H9 (cell line): ENCODE measurements at regions not wholly inside any gene's neighbourhood (a gene's known extent, or its start where the extent isn't known, plus 50 kb on each side); places are given as distances from the start of the nearest gene placed in this dataset.
A peak's percentile ranks its signal among the peaks of the same experiment; 100 is the strongest.
"Not testable (repeated sequence)": the region's sequence is repeated elsewhere in the genome, so short reads cannot be mapped to it uniquely, and the experiment has no call there.

Experiments
- DNase-seq: peaks from one replicate; pipeline ENCODE4 v3.0.0-alpha.2; 2017
- H2AFZ ChIP-seq: one replicate; pipeline ENCODE4 v1.6.1; 2013; ENCODE audit warnings: mild to moderate bottlenecking, low read length, control low read depth, moderate library complexity
- H2AK5ac ChIP-seq: 2 replicates; pipeline ENCODE4 v1.6.1; 2013; ENCODE audit warnings: low read length, control low read depth, mixed read lengths; ENCODE audit not compliant: insufficient read length
- H2BK120ac ChIP-seq: one replicate; pipeline ENCODE4 v1.6.1; 2013; ENCODE audit warnings: low read depth, mild to moderate bottlenecking, low read length, control low read depth, inconsistent platforms; ENCODE audit not compliant: poor library complexity, severe bottlenecking
- H2BK12ac ChIP-seq: 2 replicates; pipeline ENCODE4 v1.6.1; 2013; ENCODE audit warnings: low read length, control low read depth, mixed read lengths, low read depth; ENCODE audit not compliant: insufficient read length
- H2BK15ac ChIP-seq: 2 replicates; pipeline ENCODE4 v1.6.1; 2013; ENCODE audit warnings: low read depth, low read length, control low read depth
- H2BK20ac ChIP-seq: one replicate; pipeline ENCODE4 v1.6.1; 2013; ENCODE audit warnings: low read depth, mild to moderate bottlenecking, low read length, control low read depth, inconsistent platforms; ENCODE audit not compliant: poor library complexity, severe bottlenecking
- H2BK5ac ChIP-seq: 2 replicates; pipeline ENCODE4 v1.6.1; 2013; ENCODE audit warnings: low read length, control low read depth, mixed read lengths; ENCODE audit not compliant: insufficient read length
- H3K14ac ChIP-seq: 2 replicates; pipeline ENCODE4 v1.6.1; 2013; ENCODE audit warnings: low read length, control low read depth; ENCODE audit not compliant: insufficient read depth
- H3K18ac ChIP-seq: 2 replicates; pipeline ENCODE4 v1.6.1; 2013; ENCODE audit warnings: low read depth, mild to moderate bottlenecking, mixed read lengths, low read length, control low read depth; ENCODE audit not compliant: insufficient read length
- H3K23ac ChIP-seq: 2 replicates; pipeline ENCODE4 v1.6.1; 2013; ENCODE audit warnings: low read length, control low read depth, mixed read lengths, low read depth; ENCODE audit not compliant: insufficient read length
- H3K23me2 ChIP-seq: 2 replicates; pipeline ENCODE4 v1.6.1; 2013; ENCODE audit warnings: low read depth, mild to moderate bottlenecking, mixed read lengths, low read length, control low read depth; ENCODE audit not compliant: insufficient read length, poor library complexity, severe bottlenecking
- H3K27ac ChIP-seq: 2 replicates; pipeline ENCODE4 v1.5.1; 2013; ENCODE audit warnings: low read length, control low read depth, mixed read lengths, low read depth; ENCODE audit not compliant: insufficient read length
- H3K27me3 ChIP-seq: 2 replicates; pipeline ENCODE4 v1.6.1; 2013; ENCODE audit warnings: low read length, control low read depth, inconsistent platforms; ENCODE audit not compliant: insufficient read depth
- H3K4ac ChIP-seq: 2 replicates; pipeline ENCODE4 v1.6.1; 2013; ENCODE audit warnings: low read depth, mild to moderate bottlenecking, control low read depth, inconsistent platforms, low read length, moderate library complexity
- H3K4me1 ChIP-seq: 2 replicates; pipeline ENCODE4 v1.6.1; 2013; ENCODE audit warnings: low read length, control low read depth, inconsistent platforms; ENCODE audit not compliant: insufficient read depth
- H3K4me2 ChIP-seq: 2 replicates; pipeline ENCODE4 v1.6.1; 2013; ENCODE audit warnings: low read length, control low read depth, mixed read lengths; ENCODE audit not compliant: insufficient read length, insufficient read depth
- H3K56ac ChIP-seq: 2 replicates; pipeline ENCODE4 v1.6.1; 2013; ENCODE audit warnings: low read depth, mild to moderate bottlenecking, mixed read lengths, low read length, control low read depth; ENCODE audit not compliant: insufficient read length
- H3K79me1 ChIP-seq: 2 replicates; pipeline ENCODE4 v1.6.1; 2013; ENCODE audit warnings: low read depth, mild to moderate bottlenecking, moderate library complexity, low read length, control low read depth, inconsistent platforms; ENCODE audit not compliant: insufficient read depth, poor library complexity, severe bottlenecking
- H3K79me2 ChIP-seq: 2 replicates; pipeline ENCODE4 v1.6.1; 2013; ENCODE audit warnings: low read length, control low read depth, inconsistent platforms; ENCODE audit not compliant: insufficient read depth
- H3K9ac ChIP-seq: 2 replicates; pipeline ENCODE4 v1.6.1; 2013; ENCODE audit warnings: low read length, control low read depth, mixed read lengths; ENCODE audit not compliant: insufficient read length; ENCODE audit errors: extremely low read depth
- H3K9me3 ChIP-seq: one replicate; pipeline ENCODE4 v1.6.1; 2013; ENCODE audit warnings: low read depth, low read length, inconsistent platforms; ENCODE audit not compliant: control insufficient read depth
- H3T11ph ChIP-seq: one replicate; pipeline ENCODE4 v1.6.1; 2013; ENCODE audit warnings: mild to moderate bottlenecking, low read length, control low read depth, inconsistent platforms
- H4K20me1 ChIP-seq: one replicate; pipeline ENCODE4 v1.6.1; 2013; ENCODE audit not compliant: control insufficient read depth, insufficient read length, insufficient read depth
- H4K5ac ChIP-seq: 2 replicates; pipeline ENCODE4 v1.6.1; 2013; ENCODE audit warnings: low read depth, mild to moderate bottlenecking, mixed read lengths, low read length, control low read depth; ENCODE audit not compliant: insufficient read length
- H4K8ac ChIP-seq: replicated peaks from 2 replicates; pipeline ENCODE4 v1.6.1; 2013; ENCODE audit warnings: low read length, control low read depth, mixed read lengths, low read depth; ENCODE audit not compliant: insufficient read length
- H4K91ac ChIP-seq: 2 replicates; pipeline ENCODE4 v1.6.1; 2013; ENCODE audit warnings: low read depth, mild to moderate bottlenecking, moderate library complexity, mixed read lengths, low read length, control low read depth; ENCODE audit not compliant: insufficient read length
- H3K27ac Mint-ChIP-seq, 3 experiments: 2 replicates in 2 of 3; 3 replicates in 1 of 3; pipeline ENCODE4 v1.8.0; 2020 to 2021; ENCODE audit warnings: mixed read lengths in 3 of 3, mild to moderate bottlenecking in 1 of 3, moderate library complexity in 1 of 3
- H3K27me3 Mint-ChIP-seq: 2 replicates; pipeline ENCODE4 v1.8.0; 2021; ENCODE audit warnings: low read depth, mild to moderate bottlenecking, moderate library complexity, mixed read lengths
- H3K36me3 Mint-ChIP-seq, 3 experiments: 2 replicates in 2 of 3; 3 replicates in 1 of 3; pipeline ENCODE4 v1.8.0; 2020 to 2021; ENCODE audit warnings: low read depth in 3 of 3, mixed read lengths in 3 of 3; ENCODE audit not compliant: insufficient read depth in 1 of 3
- H3K4me1 Mint-ChIP-seq, 2 experiments: 2 replicates each; pipeline ENCODE4 v1.8.0; 2020; ENCODE audit warnings: mixed read lengths in 2 of 2
- H3K4me3 Mint-ChIP-seq, 2 experiments: 2 replicates in 1 of 2; 3 replicates in 1 of 2; pipeline ENCODE4 v1.8.0; 2020 to 2021; ENCODE audit warnings: mild to moderate bottlenecking in 2 of 2, mixed read lengths in 2 of 2, moderate library complexity in 1 of 2
- H3K9me3 Mint-ChIP-seq, 2 experiments: 2 replicates in 1 of 2; 3 replicates in 1 of 2; pipeline ENCODE4 v1.8.0; 2020; ENCODE audit warnings: mild to moderate bottlenecking in 2 of 2, mixed read lengths in 2 of 2, moderate library complexity in 1 of 2
- CTCF ChIP-seq: fragments of 200-600 bp; sonication (generic); conservative IDR thresholded peaks from 3 replicates; pipeline ENCODE4 v1.8.0; 2021; ENCODE audit warnings: antibody characterized with exemption, mild to moderate bottlenecking
- WGBS: extraction: QIAGEN DNeasy Blood & Tissue Kit; methylation state at CpG from one replicate; pipeline ENCODE4 v1.1.7; 2013; ENCODE audit warnings: missing lambda C conversion rate, low lambda C conversion rate, mixed read lengths; ENCODE audit not compliant: insufficient read length; ENCODE audit errors: extremely low coverage; 5-methylcytosine and 5-hydroxymethylcytosine counted together

GRCh38 chr5:103385722-103386121, 127.2 kb downstream of the MACIR start:
- H4K20me1 ChIP-seq = no peaks in the 10 kb centered on the region

GRCh38 chr5:103377638-103378037, 119.1 kb downstream of the MACIR start:
- not testable (repeated sequence) for H2BK5ac ChIP-seq, H3K9ac ChIP-seq, H4K8ac ChIP-seq, H3K4me1 ChIP-seq, H4K20me1 ChIP-seq, H3K27me3 ChIP-seq, H3K79me1 ChIP-seq, H3K9me3 Mint-ChIP-seq, H3K14ac ChIP-seq, H3K56ac ChIP-seq, H2BK12ac ChIP-seq, H3K4me3 Mint-ChIP-seq, H3K36me3 Mint-ChIP-seq, H3K9me3 ChIP-seq, H3K18ac ChIP-seq, H3K79me2 ChIP-seq, H2BK120ac ChIP-seq, H2BK20ac ChIP-seq, H3K27me3 Mint-ChIP-seq, H4K5ac ChIP-seq, H3K23me2 ChIP-seq, H3K23ac ChIP-seq, H3K27ac ChIP-seq, DNase-seq, H3K27ac Mint-ChIP-seq, H3T11ph ChIP-seq, H3K4me2 ChIP-seq, H2BK15ac ChIP-seq, H4K91ac ChIP-seq, H2AFZ ChIP-seq, H3K4me1 Mint-ChIP-seq, H3K4ac ChIP-seq, H2AK5ac ChIP-seq
- no CpG with 5 or more reads among the region's 4 CpGs for WGBS

More at GRCh38 chr5:103385722-103386121, 127.2 kb downstream of the MACIR start:
- Histone ChIP-seq H3K18ac (no peak overlapping the region), H3K4ac (no peak overlapping the region), H3K23me2 (no peaks in the 10 kb centered on the region), H3T11ph (no peak overlapping the region), H3K14ac (no peak overlapping the region), H3K56ac (no peak overlapping the region), H2AFZ (no peak overlapping the region), H2BK20ac (no peak overlapping the region), H2BK5ac (no peak overlapping the region), H4K91ac (no peak overlapping the region), H2BK15ac (no peak overlapping the region), H3K27me3 (no peaks in the 10 kb centered on the region), H2BK120ac (no peak overlapping the region), H3K27ac (no peak overlapping the region), H3K79me1 (no peaks in the 10 kb centered on the region), H3K9me3 (no peaks in the 10 kb centered on the region), H3K4me1 (no peaks in the 10 kb centered on the region), H3K9ac (no peak overlapping the region), H4K5ac (no peak overlapping the region), H3K4me2 (no peak overlapping the region), H3K79me2 (no peaks in the 10 kb centered on the region), H4K8ac (no peak overlapping the region), H3K23ac (no peak overlapping the region), H2AK5ac (no peak overlapping the region), H2BK12ac (no peak overlapping the region)
- peak; percentile 34; the same call in 2 of the 3 replicates for TF ChIP-seq CTCF
- peaks cover 21% of the 10 kb centered on the region in 2 experiments for H3K4me1 Mint-ChIP-seq
- H3K27ac Mint-ChIP-seq = no peak overlapping the region
- no peak for DNase-seq
- H3K9me3 Mint-ChIP-seq = peaks cover 6 to 10% of the 10 kb centered on the region in 2 experiments; a peak in 4 of 5 replicates
- no peak overlapping the region for H3K4me3 Mint-ChIP-seq
- peaks cover 0 to 6% (median 0%) of the 10 kb centered on the region in 3 experiments; a peak in 2 of 7 replicates for H3K36me3 Mint-ChIP-seq
- peaks cover 3% of the 10 kb centered on the region; the same call in 1 of the 2 replicates for H3K27me3 Mint-ChIP-seq
